HEK293 (cell line): ENCODE measurements at regions not wholly inside any gene's neighbourhood (a gene's known extent, or its start where the extent isn't known, plus 50 kb on each side); places are given as distances from the start of the nearest gene placed in this dataset.

Experiments
- GLI2 ChIP-seq: fragments of 450-650 bp; formaldehyde crosslinking; IDR thresholded peaks from 2 replicates; pipeline ENCODE4; 2017; ENCODE audit warnings: missing biosample characterization, missing genetic modification characterization, low read depth, borderline replicate concordance
- YY1 ChIP-seq: fragments of 450-650 bp; formaldehyde crosslinking; IDR thresholded peaks from 2 replicates; pipeline ENCODE4 v1.5.1; 2018; ENCODE audit warnings: missing biosample characterization, missing genetic modification characterization
- ZBTB48 ChIP-seq: fragments of 450-650 bp; formaldehyde crosslinking; IDR thresholded peaks from 2 replicates; pipeline ENCODE4 v1.5.1; 2016; ENCODE audit warnings: missing biosample characterization, missing genetic modification characterization
- ZNF292 ChIP-seq: fragments of 450-650 bp; formaldehyde crosslinking; IDR thresholded peaks from 2 replicates; pipeline ENCODE4 v1.5.1; 2016; ENCODE audit warnings: low read depth, missing biosample characterization, missing genetic modification characterization, borderline replicate concordance
- TF ChIP-seq, protein P1 (sequence below): fragments of 450-650 bp; formaldehyde crosslinking; IDR thresholded peaks from 2 replicates; pipeline ENCODE4 v1.5.1; 2017; ENCODE audit warnings: missing biosample characterization, missing genetic modification characterization
- TF ChIP-seq, protein P2 (sequence below): fragments of 450-650 bp; formaldehyde crosslinking; IDR thresholded peaks from 2 replicates; pipeline ENCODE4 v1.5.1; 2016; ENCODE audit warnings: missing biosample characterization, missing genetic modification characterization

- no peak for TF ChIP-seq YY1 (tag by site-specific recombination)
- TF ChIP-seq ZNF292 (tag by site-specific recombination) = no peak
- TF ChIP-seq ZBTB48 = no peak
- TF ChIP-seq, protein P1, sequence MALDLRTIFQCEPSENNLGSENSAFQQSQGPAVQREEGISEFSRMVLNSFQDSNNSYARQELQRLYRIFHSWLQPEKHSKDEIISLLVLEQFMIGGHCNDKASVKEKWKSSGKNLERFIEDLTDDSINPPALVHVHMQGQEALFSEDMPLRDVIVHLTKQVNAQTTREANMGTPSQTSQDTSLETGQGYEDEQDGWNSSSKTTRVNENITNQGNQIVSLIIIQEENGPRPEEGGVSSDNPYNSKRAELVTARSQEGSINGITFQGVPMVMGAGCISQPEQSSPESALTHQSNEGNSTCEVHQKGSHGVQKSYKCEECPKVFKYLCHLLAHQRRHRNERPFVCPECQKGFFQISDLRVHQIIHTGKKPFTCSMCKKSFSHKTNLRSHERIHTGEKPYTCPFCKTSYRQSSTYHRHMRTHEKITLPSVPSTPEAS (tag by site-specific recombination) = no peak
- TF ChIP-seq, protein P2, sequence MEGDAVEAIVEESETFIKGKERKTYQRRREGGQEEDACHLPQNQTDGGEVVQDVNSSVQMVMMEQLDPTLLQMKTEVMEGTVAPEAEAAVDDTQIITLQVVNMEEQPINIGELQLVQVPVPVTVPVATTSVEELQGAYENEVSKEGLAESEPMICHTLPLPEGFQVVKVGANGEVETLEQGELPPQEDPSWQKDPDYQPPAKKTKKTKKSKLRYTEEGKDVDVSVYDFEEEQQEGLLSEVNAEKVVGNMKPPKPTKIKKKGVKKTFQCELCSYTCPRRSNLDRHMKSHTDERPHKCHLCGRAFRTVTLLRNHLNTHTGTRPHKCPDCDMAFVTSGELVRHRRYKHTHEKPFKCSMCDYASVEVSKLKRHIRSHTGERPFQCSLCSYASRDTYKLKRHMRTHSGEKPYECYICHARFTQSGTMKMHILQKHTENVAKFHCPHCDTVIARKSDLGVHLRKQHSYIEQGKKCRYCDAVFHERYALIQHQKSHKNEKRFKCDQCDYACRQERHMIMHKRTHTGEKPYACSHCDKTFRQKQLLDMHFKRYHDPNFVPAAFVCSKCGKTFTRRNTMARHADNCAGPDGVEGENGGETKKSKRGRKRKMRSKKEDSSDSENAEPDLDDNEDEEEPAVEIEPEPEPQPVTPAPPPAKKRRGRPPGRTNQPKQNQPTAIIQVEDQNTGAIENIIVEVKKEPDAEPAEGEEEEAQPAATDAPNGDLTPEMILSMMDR (tag by site-specific recombination) = no peak
- no peak for TF ChIP-seq GLI2 (tag by site-specific recombination)
Measured at GRCh38 chr6:40325041-40325440, 262.1 kb downstream of the LRFN2 start.
